Activated CD4-positive, alpha-beta T cell treated with anti-CD3 and anti-CD28 coated beads, Interleukin-2, amount 50 U/mL, for 16 hours (primary cell): ENCODE measurements at regions not wholly inside any gene's neighbourhood (a gene's known extent, or its start where the extent isn't known, plus 50 kb on each side); places are given as distances from the start of the nearest gene placed in this dataset.
"Not testable (repeated sequence)": the region's sequence is repeated elsewhere in the genome, so short reads cannot be mapped to it uniquely, and the experiment has no call there.

Experiments used
- DNase-seq: peaks from one replicate; pipeline ENCODE4 v3.0.0-alpha.2; 2020

- not testable (repeated sequence) for DNase-seq
Measured at GRCh38 chr5:97234380-97234779, 51.3 kb upstream of the RIOK2 start.

- no peak for DNase-seq
Measured at GRCh38 chr5:97242341-97242740, 59.3 kb upstream of the RIOK2 start.

GRCh38 chr5:97243353-97243752, 60.3 kb upstream of the RIOK2 start:
- DNase-seq: no peak

DNA sequence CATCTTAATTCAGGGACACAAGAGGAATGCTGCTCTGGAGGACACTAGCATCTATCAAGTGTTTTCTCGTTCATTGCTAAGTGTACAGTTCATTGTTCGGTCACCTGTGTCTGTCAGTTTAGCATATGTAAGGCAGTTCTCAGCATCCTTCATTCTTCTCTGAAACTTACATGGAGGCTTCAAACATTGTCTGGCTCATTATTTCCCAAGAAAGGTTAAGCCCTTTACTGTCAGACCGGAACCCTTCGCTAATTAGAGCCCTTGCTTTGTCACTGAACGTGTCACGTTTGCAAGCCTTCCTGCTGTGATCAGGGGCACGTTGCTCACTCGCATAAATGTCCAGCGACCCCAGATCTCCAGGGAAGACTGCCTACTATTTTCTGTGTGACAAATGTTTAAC, 62.3 kb upstream of the RIOK2 start:
- DNase-seq: peak; percentile 2

GRCh38 chr5:97250113-97250512, 67.1 kb upstream of the RIOK2 start:
- no peak for DNase-seq

- no peak for DNase-seq
Measured at GRCh38 chr5:97266076-97266475, 83.0 kb upstream of the RIOK2 start.

DNA sequence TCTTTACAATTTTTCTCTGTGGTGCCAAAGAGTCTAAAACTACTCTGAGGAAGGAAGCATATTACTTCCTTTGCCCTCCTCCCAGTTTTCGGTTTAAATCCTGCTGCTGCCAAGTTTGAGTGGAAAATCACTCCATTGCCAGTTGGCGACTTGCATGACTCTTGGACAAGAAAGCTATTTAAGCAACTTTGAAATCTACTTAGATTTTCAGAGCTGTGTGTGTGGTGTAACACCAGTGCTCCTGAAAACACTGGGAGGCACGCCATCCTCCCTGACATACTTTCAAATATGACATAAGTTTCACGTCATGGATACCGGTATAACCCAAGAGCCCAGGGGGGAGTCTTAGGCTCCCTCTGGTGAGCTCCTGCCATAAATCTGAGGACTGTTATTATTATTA, 83.5 kb upstream of the RIOK2 start:
- no peak for DNase-seq

GRCh38 chr5:97267767-97268166, 84.7 kb upstream of the RIOK2 start:
- DNase-seq: no peak

GRCh38 chr5:97276474-97277120, 93.5 kb upstream of the RIOK2 start:
- DNase-seq: no peak

DNA sequence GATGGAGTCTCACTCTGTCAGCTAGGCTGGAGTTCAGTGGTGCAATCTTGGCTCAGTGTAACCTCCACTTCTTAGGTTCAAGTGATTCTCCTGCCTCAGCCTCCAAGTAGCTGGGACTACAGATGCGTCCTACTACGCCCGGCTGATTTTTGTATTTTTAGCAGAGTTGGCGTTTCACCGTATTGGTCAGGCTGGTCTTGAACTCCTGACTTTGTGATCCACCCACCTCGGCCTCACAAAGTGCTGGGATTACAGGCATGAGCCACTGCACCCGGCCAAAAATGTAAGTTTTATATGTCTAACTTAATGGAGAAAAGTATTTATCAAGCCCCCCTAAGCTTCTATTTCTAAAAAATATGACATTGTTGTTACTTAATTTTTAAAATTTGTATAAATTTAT, 98.2 kb upstream of the RIOK2 start:
- no peak for DNase-seq

DNA sequence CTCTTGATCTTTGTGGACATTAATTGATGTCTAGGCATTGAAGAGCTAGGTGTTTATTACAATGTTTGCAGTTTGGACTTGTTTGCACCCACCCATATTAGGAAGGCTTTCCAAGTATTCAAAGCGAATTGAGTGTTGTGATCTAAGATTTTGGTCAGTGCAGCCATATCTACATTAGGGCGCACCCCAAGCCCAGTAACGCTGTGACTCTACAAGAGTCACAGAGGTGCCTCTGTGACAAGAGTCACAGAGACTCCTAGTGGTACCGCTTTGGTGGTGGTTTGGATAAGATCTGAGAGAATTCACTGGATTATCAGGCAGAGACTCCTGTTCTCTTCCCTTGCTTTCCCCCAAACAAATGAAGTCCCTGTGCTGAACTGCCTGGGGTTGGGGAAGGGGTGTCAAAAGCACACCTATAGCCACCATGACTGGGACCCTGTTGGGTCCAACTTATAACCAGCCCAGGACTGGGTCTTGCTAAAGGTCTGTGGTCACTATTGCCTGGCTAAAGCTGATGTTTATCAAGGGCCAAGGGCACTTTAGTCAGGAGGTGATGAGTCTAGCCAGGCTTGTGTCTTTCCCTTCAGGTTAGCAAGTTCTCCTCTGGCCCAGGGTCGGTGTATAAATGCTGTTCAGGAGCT, 114.1 kb upstream of the RIOK2 start:
- peak; percentile 6 for DNase-seq

DNA sequence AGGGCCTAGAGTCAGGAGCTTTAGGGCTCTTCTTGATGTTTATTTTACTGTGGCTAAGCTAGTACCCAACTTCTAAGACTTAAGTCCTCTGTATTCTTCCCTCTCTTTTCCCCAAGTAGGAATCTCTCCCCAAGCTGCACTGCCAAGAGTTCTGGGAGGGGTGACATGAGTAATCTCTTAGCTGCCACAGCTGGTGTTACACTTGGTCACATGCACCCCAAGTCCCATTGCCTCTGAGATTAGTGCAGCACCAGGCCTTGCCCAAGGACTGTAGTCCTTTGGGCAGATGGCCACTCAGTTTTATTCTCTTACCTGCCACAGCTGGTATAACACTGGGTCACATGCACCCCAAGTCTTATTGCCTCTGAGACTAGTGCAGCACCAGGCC, 114.7 kb upstream of the RIOK2 start:
- DNase-seq: no peak

- not testable (repeated sequence) for DNase-seq
Measured at GRCh38 chr5:97301181-97301580, 118.1 kb upstream of the RIOK2 start.

GRCh38 chr5:97338729-97339128, 155.7 kb upstream of the RIOK2 start:
- DNase-seq: no peak

DNA sequence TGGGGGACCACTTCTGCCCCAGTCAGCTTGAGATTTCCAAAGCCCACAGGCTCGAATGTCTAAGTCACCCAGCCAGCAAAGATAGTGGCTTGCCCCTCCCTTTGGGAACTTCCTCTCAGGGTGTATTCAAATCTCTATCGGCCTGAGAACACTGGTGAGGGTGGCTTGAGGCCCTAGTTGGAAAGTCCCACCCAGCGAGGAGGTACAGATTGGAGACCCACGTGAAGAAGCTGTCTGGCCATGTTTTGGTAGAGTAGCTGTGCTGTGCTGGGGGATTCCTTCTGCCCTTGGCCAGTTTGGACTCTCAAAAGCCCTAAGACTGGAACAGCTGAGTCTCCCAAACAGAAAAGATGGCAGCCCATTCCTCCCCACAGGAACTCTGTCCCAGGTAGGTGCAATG, 172.7 kb upstream of the RIOK2 start:
- no peak for DNase-seq

DNA sequence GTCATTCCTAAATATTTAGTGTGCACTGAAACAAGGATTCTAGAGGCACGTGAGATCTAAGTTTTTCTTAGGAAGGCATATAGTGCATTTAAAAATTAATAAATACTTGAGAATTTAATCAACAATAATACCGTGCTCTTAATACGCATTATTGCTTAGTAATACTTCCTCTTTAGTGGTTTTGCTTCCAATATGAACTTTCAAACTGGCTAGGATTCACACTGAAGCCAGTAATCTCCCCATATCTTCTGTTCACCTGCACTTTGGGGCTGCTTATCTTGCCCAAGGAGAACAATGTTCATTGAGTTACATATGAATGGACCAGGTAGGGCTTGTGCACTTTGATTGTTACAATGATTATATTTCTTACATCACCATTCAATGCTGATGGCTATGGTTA, 180.5 kb upstream of the RIOK2 start:
- no peak for DNase-seq

GRCh38 chr5:97364731-97365130, 181.7 kb upstream of the RIOK2 start:
- no peak for DNase-seq

DNA sequence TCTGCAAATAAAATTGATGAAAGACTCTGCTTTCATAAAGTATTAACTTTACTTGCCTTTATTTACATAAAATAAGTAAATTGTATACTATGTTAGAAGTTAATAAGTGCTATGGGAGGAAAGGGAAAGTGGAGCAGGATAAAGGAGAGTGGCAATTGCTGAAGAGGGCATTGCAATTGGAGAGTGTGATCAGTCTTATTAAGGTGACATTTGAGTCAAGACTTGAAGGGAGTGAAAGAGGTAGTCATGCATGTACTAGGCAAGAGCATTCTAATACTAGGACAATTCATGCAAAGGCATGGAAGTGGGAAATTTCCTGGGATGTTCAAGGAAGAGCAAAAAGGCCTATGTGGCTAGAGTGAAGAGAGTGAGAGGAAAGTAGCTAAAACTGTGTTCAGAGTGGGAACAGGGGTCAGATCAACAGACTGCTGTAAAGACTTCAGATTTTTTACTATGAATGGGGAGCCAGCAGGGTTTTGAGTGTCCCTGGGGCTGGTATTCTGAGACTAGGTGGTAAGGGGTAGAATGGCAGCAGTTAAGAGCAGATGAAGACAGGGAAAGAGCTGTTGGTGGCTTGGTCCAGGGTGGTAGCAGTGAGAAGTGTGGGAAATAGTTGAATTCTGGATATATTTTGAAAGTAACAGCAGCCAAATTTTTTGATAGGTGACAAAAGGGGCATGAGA, 182.3 kb upstream of the RIOK2 start:
- DNase-seq: no peak

DNA sequence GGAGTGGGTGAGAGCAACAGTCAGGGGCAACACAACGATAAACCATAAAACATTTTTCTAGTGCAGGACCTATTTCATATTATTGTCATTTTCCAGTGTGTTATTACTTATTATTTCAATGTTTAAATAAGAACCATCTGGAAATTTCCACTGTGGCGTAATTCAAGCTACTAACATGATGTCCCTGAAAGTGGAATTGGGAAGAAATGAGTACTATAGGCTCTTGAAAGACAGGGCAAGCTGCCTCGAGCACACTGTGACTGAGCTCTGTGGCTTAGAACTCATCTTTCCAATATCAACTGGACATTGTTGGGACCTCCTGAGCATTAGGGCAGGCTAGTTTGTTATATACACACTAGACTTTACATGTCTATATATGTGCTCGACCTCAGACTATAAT, 182.9 kb upstream of the RIOK2 start:
- DNase-seq: no peak

DNA sequence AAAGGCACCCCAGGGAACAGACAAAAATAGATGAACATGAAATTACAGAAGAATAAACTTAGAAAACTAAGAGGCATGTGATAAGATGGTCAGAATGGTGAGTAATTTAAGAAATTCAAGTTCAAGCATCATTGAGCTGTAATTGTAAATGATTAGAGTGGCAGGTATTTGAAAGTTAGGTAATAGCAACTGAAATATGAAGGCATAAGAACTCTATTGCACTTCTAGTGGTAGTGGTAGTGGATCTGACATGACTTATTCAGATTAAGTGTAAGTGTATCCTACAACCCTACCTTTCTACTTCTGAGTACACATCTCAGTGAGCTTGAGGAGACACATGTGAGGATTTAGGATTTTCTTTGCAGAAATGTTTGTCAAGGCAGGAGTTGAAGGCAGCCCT, 192.9 kb upstream of the RIOK2 start:
- DNase-seq: no peak

- no peak for DNase-seq
Measured at GRCh38 chr5:97377582-97377981, 194.5 kb upstream of the RIOK2 start.

DNA sequence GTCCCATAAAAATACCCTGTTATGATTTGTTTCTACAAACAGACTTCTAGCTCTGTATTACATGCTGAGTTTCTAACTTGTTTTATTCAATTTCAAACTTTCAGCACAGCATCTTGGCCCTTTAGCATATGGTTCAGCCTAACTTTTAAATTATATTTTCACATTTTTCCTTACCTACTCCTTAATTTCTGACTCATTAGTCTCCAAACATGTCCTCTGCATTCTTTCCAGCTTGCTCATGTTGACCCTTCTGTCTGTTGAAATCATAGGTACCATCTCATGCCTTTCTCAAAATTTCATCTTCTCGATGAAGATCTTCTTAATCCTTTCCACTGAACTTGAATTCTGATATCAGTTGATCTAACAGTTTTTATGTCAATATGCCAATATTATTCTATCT, 200.9 kb upstream of the RIOK2 start:
- DNase-seq: no peak

DNA sequence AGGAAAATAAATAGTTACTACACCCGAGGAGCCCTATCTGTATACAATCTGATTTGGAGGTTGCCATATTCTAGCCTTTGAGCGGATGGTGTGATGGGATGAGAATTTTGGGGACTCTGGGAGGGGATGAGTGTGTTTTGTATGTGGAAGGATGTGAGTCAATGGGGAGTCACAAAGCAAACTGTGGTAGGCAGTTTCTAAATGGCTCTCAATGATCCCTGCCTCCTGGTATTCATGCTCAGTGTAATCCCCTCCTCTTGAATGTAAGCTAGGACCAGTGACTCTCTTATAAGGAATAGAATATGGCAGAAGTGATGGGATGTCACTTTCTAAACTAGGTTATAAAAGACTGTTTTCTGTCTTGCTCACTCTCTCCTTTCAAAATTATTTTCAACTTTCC, 205.7 kb upstream of the RIOK2 start:
- DNase-seq: no peak

- DNase-seq: no peak
Measured at GRCh38 chr5:97400537-97400936, 217.5 kb upstream of the RIOK2 start.

- no peak for DNase-seq
Measured at GRCh38 chr5:97405941-97406340, 222.9 kb upstream of the RIOK2 start.
